Gastrocnemius medialis (tissue), 4 donors: ENCODE measurements at regions not wholly inside any gene's neighbourhood (a gene's known extent, or its start where the extent isn't known, plus 50 kb on each side); places are given as distances from the start of the nearest gene placed in this dataset.

ENCODE experiments used
- ATAC-seq, 2 donors: fragments of 150-250 bp; one replicate each; pipeline ENCODE4 v1.9.1; 2016
- DNase-seq, 2 donors: peaks; one replicate each; pipeline ENCODE4 v3.0.0-alpha.2; 2019
- H3K27ac ChIP-seq, 4 donors: fragments of 200-600 bp; sonication (generic); 1 replicate in 1 of 4; 2 replicates in 3 of 4; pipeline ENCODE4 v1.5.1; 2016 to 2018; ENCODE audit warnings: mild to moderate bottlenecking in 2 of 4, moderate library complexity in 1 of 4
- H3K27me3 ChIP-seq, 3 donors: fragments of 200-600 bp; sonication (generic) in 2 of 3; 1 replicate in 1 of 3; 2 replicates in 2 of 3; pipeline versions ENCODE4 v1.5.1 to v1.6.0; 2016 to 2019; ENCODE audit warnings: mild to moderate bottlenecking in 1 of 3, moderate library complexity in 1 of 3
- H3K36me3 ChIP-seq, 2 donors: fragments of 200-600 bp; sonication (generic) in 1 of 2; one replicate each; pipeline ENCODE4 v1.5.1; 2017 to 2018
- H3K4me1 ChIP-seq, 2 donors: fragments of 200-600 bp; sonication (generic) in 1 of 2; one replicate each; pipeline ENCODE4 v1.5.1; 2016 to 2017; ENCODE audit warnings: mild to moderate bottlenecking in 2 of 2
- H3K4me3 ChIP-seq, 4 donors: fragments of 200-600 bp; sonication (generic) in 3 of 4; 1 replicate in 1 of 4; 2 replicates in 3 of 4; pipeline ENCODE4 v1.5.1; 2016 to 2019; ENCODE audit warnings: mild to moderate bottlenecking in 2 of 4
- H3K9me3 ChIP-seq, 3 donors: fragments of 200-600 bp; sonication (generic) in 2 of 3; 1 replicate in 1 of 3; 2 replicates in 2 of 3; pipeline ENCODE4 v1.5.1; 2016 to 2019
- CTCF ChIP-seq, 5 experiments: fragments of 450-650 bp in 3 of 5; fragments of 200-600 bp in 2 of 5; sonication (generic) in 2 of 5; IDR thresholded peaks in 4 of 5; conservative IDR thresholded peaks in 1 of 5; 1 replicate in 4 of 5; 2 replicates in 1 of 5; pipeline ENCODE4 v1.5.1; 2016 to 2019; ENCODE audit warnings: antibody characterized with exemption in 5 of 5, mild to moderate bottlenecking in 3 of 5, moderate library complexity in 3 of 5
- POLR2A ChIP-seq, 2 donors: fragments of 450-650 bp; IDR thresholded peaks; one replicate each; pipeline ENCODE4 v1.6.1; 2017; ENCODE audit warnings: antibody characterized with exemption in 2 of 2, mild to moderate bottlenecking in 2 of 2, moderate library complexity in 2 of 2
- in situ Hi-C, 4 donors: fragments of 200-750 bp; cut with MboI; loops; one replicate each; pipeline versions ENCODE4 v1.15.0 to v1.8.0; 2017; ENCODE audit warnings: low sequenced_read_pairs in 4 of 4
- intact Hi-C: fragments of 100-400 bp; cut with DNase I; formaldehyde crosslinking; loops from one replicate; pipeline ENCODE4 v1.15.1; 2023; ENCODE audit warnings: low total_unique reads

- H3K9me3 ChIP-seq = no peaks in the 10 kb centered on the region
- H3K27ac ChIP-seq = no peak overlapping the region
- H3K36me3 ChIP-seq = no peaks in the 10 kb centered on the region
- H3K4me3 ChIP-seq = no peak overlapping the region
- ATAC-seq (no peak), DNase-seq (no peak)
- TF ChIP-seq CTCF (IDR thresholded peaks at IDR 0.05 in 4 of 5, conservative IDR thresholded peaks at IDR 0.05 in 1 of 5) (no peak), POLR2A (IDR thresholded peaks at IDR 0.05) (no peak)
- in situ Hi-C loops = no loop called here
- intact Hi-C loops = no loop called here
- no peaks in the 10 kb centered on the region for H3K4me1 ChIP-seq
- no peaks in the 10 kb centered on the region for H3K27me3 ChIP-seq
These were observed 1060.2 kb upstream of the ACVR2A start for GRCh38 chr2:146784602-146785001.

GRCh38 chr2:146777181-146777580 lies 1067.6 kb upstream of the ACVR2A start:
- TF ChIP-seq POLR2A (IDR thresholded peaks at IDR 0.05) = no peak
- no peak for TF ChIP-seq CTCF (IDR thresholded peaks at IDR 0.05 in 4 of 5, conservative IDR thresholded peaks at IDR 0.05 in 1 of 5)

GRCh38 chr2:146776596-146776995 lies 1068.2 kb upstream of the ACVR2A start:
- intact Hi-C loops = no loop called here
- ATAC-seq = no peak
- in situ Hi-C loops = no loop called here
- H3K27me3 ChIP-seq = no peaks in the 10 kb centered on the region
- H3K27ac ChIP-seq = no peak overlapping the region
- no peaks in the 10 kb centered on the region for H3K36me3 ChIP-seq
- TF ChIP-seq CTCF (IDR thresholded peaks at IDR 0.05 in 4 of 5, conservative IDR thresholded peaks at IDR 0.05 in 1 of 5) (no peak), POLR2A (IDR thresholded peaks at IDR 0.05) (no peak)
- no peak overlapping the region for H3K4me3 ChIP-seq
- no peaks in the 10 kb centered on the region for H3K9me3 ChIP-seq
- H3K4me1 ChIP-seq = no peaks in the 10 kb centered on the region
- DNase-seq = no peak

More at GRCh38 chr2:146777181-146777580, 1067.6 kb upstream of the ACVR2A start:
- H3K36me3 ChIP-seq = no peaks in the 10 kb centered on the region
- no peaks in the 10 kb centered on the region for H3K4me1 ChIP-seq
- no peak for ATAC-seq
- no peak overlapping the region for H3K27ac ChIP-seq
- H3K9me3 ChIP-seq = no peaks in the 10 kb centered on the region
- no peak for DNase-seq
- in situ Hi-C loops = no loop called here
- H3K27me3 ChIP-seq = no peaks in the 10 kb centered on the region
- H3K4me3 ChIP-seq = no peak overlapping the region
- intact Hi-C loops = no loop called here

GRCh38 chr2:146771531-146771930 lies 1073.3 kb upstream of the ACVR2A start:
- in situ Hi-C loops (no loop called here), intact Hi-C loops (no loop called here)
- Histone ChIP-seq H3K4me3 (no peak overlapping the region), H3K36me3 (no peaks in the 10 kb centered on the region), H3K27ac (no peak overlapping the region), H3K9me3 (no peaks in the 10 kb centered on the region), H3K27me3 (no peaks in the 10 kb centered on the region), H3K4me1 (no peaks in the 10 kb centered on the region)
- DNase-seq (no peak), ATAC-seq (no peak)
- TF ChIP-seq CTCF (IDR thresholded peaks at IDR 0.05 in 4 of 5, conservative IDR thresholded peaks at IDR 0.05 in 1 of 5) (no peak), POLR2A (IDR thresholded peaks at IDR 0.05) (no peak)

- intact Hi-C loops (no loop called here), in situ Hi-C loops (no loop called here)
- ATAC-seq (no peak), DNase-seq (no peak)
- Histone ChIP-seq H3K4me3 (no peak overlapping the region), H3K27me3 (no peaks in the 10 kb centered on the region), H3K27ac (no peak overlapping the region), H3K4me1 (no peaks in the 10 kb centered on the region), H3K36me3 (no peaks in the 10 kb centered on the region), H3K9me3 (no peaks in the 10 kb centered on the region)
- TF ChIP-seq CTCF (IDR thresholded peaks at IDR 0.05 in 4 of 5, conservative IDR thresholded peaks at IDR 0.05 in 1 of 5) (no peak), POLR2A (IDR thresholded peaks at IDR 0.05) (no peak)
These were observed 1080.5 kb upstream of the ACVR2A start for GRCh38 chr2:146764301-146764700.
